B cell (primary cell): ENCODE measurements at regions not wholly inside any gene's neighbourhood (a gene's known extent, or its start where the extent isn't known, plus 50 kb on each side); places are given as distances from the start of the nearest gene placed in this dataset.

Source experiments
- ATAC-seq: fragments of 200-7000 bp; cut with Tn5 transposase; one replicate; pipeline ENCODE4 v1.10.0; 2021; ENCODE audit warnings: low read depth, mild to moderate bottlenecking, moderate number of reproducible peaks, moderate library complexity
- CTCF ChIA-PET: fragments of 350-600 bp; sonication (Branson Sonifier 250); formaldehyde crosslinking; loops from one replicate; lab custom pipeline; 2021; ENCODE audit warnings: antibody characterized with exemption, inconsistent platforms; lab: Charles Lee
- POLR2A ChIA-PET: fragments of 350-600 bp; sonication (Branson Sonifier 250); formaldehyde crosslinking; loops from one replicate; lab custom pipeline; 2021; ENCODE audit warnings: antibody characterized with exemption; lab: Charles Lee
- DNase-seq: peaks from one replicate; pipeline ENCODE4 v3.0.0; 2013
- H2AFZ ChIP-seq: 2 replicates; pipeline ENCODE4 v1.6.1; 2012; ENCODE audit warnings: mild to moderate bottlenecking, low read depth, low read length; ENCODE audit not compliant: insufficient read depth, poor library complexity, severe bottlenecking
- H3K27ac ChIP-seq, 2 donors: 1 replicate in 1 of 2; 2 replicates in 1 of 2; pipeline ENCODE4 v1.5.1; 2012 to 2013; ENCODE audit warnings: low read length in 2 of 2, mild to moderate bottlenecking in 2 of 2, moderate library complexity in 1 of 2
- H3K27me3 ChIP-seq, 4 experiments: fragments of 200-600 bp in 1 of 4; sonication (generic) in 1 of 4; replicated peaks in 1 of 4; 1 replicate in 2 of 4; 2 replicates in 2 of 4; pipeline versions ENCODE4 v1.6.1 to v1.7.0; 2013 to 2016; ENCODE audit warnings: low read length in 3 of 4, mild to moderate bottlenecking in 2 of 4, mixed read lengths in 1 of 4, moderate library complexity in 1 of 4; ENCODE audit not compliant: insufficient read depth in 4 of 4, control insufficient read depth in 3 of 4; ENCODE audit errors: control extremely low read depth in 1 of 4
- H3K36me3 ChIP-seq, 2 experiments: replicated peaks in 1 of 2; 1 replicate in 1 of 2; 2 replicates in 1 of 2; pipeline versions ENCODE4 v1.6.1 to v1.7.1; 2013; ENCODE audit warnings: low read length in 1 of 2; ENCODE audit not compliant: insufficient read depth in 2 of 2, control insufficient read depth in 1 of 2; ENCODE audit errors: control extremely low read depth in 1 of 2, extremely low read depth in 1 of 2
- H3K4me1 ChIP-seq, 2 donors: fragments of 200-600 bp in 1 of 2; sonication (generic) in 1 of 2; 1 replicate in 1 of 2; 2 replicates in 1 of 2; pipeline versions ENCODE4 v1.5.1 to v1.6.1; 2013 to 2017; ENCODE audit warnings: low read length in 2 of 2; ENCODE audit not compliant: control insufficient read depth in 2 of 2, insufficient read depth in 2 of 2
- H3K4me2 ChIP-seq: replicated peaks from 2 replicates; pipeline ENCODE3; 2012; ENCODE audit warnings: mild to moderate bottlenecking, low read depth, low read length; ENCODE audit not compliant: poor library complexity, severe bottlenecking
- H3K4me3 ChIP-seq, 5 experiments: fragments of 200-600 bp in 1 of 5; sonication (generic) in 1 of 5; 1 replicate in 3 of 5; 2 replicates in 2 of 5; pipeline versions ENCODE4 v1.5.1 to v1.7.0; 2011 to 2016; ENCODE audit warnings: low read length in 4 of 5, mild to moderate bottlenecking in 4 of 5, low read depth in 2 of 5, control low read depth in 1 of 5, moderate library complexity in 1 of 5; ENCODE audit not compliant: insufficient read depth in 1 of 5; ENCODE audit errors: control extremely low read depth in 1 of 5, extremely low read depth in 1 of 5
- H3K79me2 ChIP-seq: fragments of 200-600 bp; sonication (generic); one replicate; pipeline ENCODE4 v1.6.0; 2016; ENCODE audit warnings: low read length; ENCODE audit not compliant: control insufficient read depth, insufficient read depth
- H3K9ac ChIP-seq: fragments of 200-600 bp; sonication (generic); 2 replicates; pipeline ENCODE4 v1.6.1; 2017; ENCODE audit warnings: mild to moderate bottlenecking, low read length, moderate library complexity
- H3K9me3 ChIP-seq, 3 donors: one replicate each; pipeline versions ENCODE4 v1.6.1 to v1.7.1; 2013; ENCODE audit warnings: low read length in 2 of 3; ENCODE audit not compliant: control insufficient read depth in 2 of 3, insufficient read depth in 1 of 3; ENCODE audit errors: control extremely low read depth in 1 of 3
- H4K20me1 ChIP-seq: 2 replicates; pipeline ENCODE4 v1.6.0; 2012; ENCODE audit warnings: mild to moderate bottlenecking, low read length; ENCODE audit not compliant: insufficient read depth, control insufficient read depth, poor library complexity, severe bottlenecking
- H3K27ac Mint-ChIP-seq: one replicate; pipeline ENCODE4 v1.8.0; 2021; ENCODE audit warnings: mixed read lengths
- H3K27me3 Mint-ChIP-seq: one replicate; pipeline ENCODE4 v1.8.0; 2021; ENCODE audit warnings: mixed read lengths
- H3K4me1 Mint-ChIP-seq: one replicate; pipeline ENCODE4 v1.8.0; 2021; ENCODE audit warnings: mixed read lengths
- H3K4me3 Mint-ChIP-seq: one replicate; pipeline ENCODE4 v1.8.0; 2021; ENCODE audit warnings: mixed read lengths
- H3K9me3 Mint-ChIP-seq: one replicate; pipeline ENCODE4 v1.8.0; 2022; ENCODE audit warnings: mixed read lengths; ENCODE audit not compliant: insufficient read depth
- EZH2 ChIP-seq: IDR thresholded peaks from 2 replicates; pipeline ENCODE4 v1.6.1; 2012; ENCODE audit warnings: borderline replicate concordance, low read depth, mild to moderate bottlenecking, moderate library complexity, low read length; ENCODE audit not compliant: insufficient read depth, poor library complexity, severe bottlenecking
- WGBS: methylation state at CpG from one replicate; pipeline ENCODE4 v1.1.5; 2013; ENCODE audit warnings: missing lambda C conversion rate; ENCODE audit not compliant: insufficient coverage; 5-methylcytosine and 5-hydroxymethylcytosine counted together
- intact Hi-C: fragments of 100-400 bp; cut with micrococcal nuclease; formaldehyde crosslinking; loops from one replicate; pipeline ENCODE4 v1.10.0; 2022
- TF ChIP-seq, protein P1 (sequence below): fragments of 200-600 bp; IDR thresholded peaks from one replicate; pipeline ENCODE4 v1.8.0; 2022; ENCODE audit warnings: antibody characterized with exemption, mild to moderate bottlenecking

DNA sequence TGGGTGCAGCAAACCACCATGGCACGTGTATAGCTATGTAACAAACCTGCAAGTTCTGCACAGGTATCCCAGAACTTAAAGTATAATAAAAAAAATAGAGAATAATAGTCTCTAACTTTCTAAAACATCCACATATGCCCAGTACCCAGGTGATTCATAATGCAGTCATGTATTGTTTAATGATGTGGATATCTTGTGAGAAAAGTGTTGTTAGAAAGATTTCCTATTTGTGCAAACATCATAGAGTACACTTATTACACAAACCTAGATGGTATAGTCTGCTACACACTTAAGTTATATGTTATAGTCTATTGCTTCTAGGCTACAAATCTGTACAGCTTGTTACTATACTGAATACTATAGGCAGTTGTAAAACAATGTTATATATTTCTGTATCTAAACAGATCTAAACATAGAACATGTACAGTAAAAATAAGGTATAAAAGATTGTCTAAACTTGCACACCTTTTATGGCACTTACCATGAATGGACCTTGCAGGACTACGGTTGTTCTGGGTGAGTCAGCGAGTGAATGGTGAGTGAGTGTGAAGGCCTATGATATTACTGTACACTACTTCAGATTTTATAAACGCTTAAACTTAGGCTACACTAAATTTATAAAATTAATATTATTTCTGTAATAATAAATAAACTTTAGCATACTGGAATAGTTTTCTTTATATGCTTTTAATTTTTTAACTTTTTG is 232.2 kb upstream of the SLIT2 start:
- Histone ChIP-seq H3K4me1 (no peaks in the 10 kb centered on the region), H3K36me3 (no peaks in the 10 kb centered on the region), H3K9ac (no peak overlapping the region), H3K4me2 (no peak overlapping the region), H3K79me2 (no peaks in the 10 kb centered on the region), H2AFZ (no peak overlapping the region), H3K27ac (no peak overlapping the region), H3K9me3 (peaks cover 0 to 4% (median 0%) of the 10 kb centered on the region in 3 donors), H3K4me3 (no peak overlapping the region), H4K20me1 (no peaks in the 10 kb centered on the region), H3K27me3 (no peaks in the 10 kb centered on the region)
- DNase-seq (no peak), ATAC-seq (no peak)
- Mint-ChIP-seq H3K27ac (no peak overlapping the region), H3K9me3 (no peaks in the 10 kb centered on the region), H3K4me3 (no peak overlapping the region), H3K4me1 (no peaks in the 10 kb centered on the region), H3K27me3 (no peaks in the 10 kb centered on the region)
- CTCF ChIA-PET = interaction anchor here (0.6 kb wide), 1 partner anchor 12 kb away, joined by 3 read pairs; no protein-coding TSS in a partner anchor
- whole genome bisulfite sequencing = no CpG with 5 or more reads among the region's 4 CpGs
- TF ChIP-seq, protein P1, sequence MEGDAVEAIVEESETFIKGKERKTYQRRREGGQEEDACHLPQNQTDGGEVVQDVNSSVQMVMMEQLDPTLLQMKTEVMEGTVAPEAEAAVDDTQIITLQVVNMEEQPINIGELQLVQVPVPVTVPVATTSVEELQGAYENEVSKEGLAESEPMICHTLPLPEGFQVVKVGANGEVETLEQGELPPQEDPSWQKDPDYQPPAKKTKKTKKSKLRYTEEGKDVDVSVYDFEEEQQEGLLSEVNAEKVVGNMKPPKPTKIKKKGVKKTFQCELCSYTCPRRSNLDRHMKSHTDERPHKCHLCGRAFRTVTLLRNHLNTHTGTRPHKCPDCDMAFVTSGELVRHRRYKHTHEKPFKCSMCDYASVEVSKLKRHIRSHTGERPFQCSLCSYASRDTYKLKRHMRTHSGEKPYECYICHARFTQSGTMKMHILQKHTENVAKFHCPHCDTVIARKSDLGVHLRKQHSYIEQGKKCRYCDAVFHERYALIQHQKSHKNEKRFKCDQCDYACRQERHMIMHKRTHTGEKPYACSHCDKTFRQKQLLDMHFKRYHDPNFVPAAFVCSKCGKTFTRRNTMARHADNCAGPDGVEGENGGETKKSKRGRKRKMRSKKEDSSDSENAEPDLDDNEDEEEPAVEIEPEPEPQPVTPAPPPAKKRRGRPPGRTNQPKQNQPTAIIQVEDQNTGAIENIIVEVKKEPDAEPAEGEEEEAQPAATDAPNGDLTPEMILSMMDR = no peak
- no peak for TF ChIP-seq EZH2
- POLR2A ChIA-PET = no interaction called here
- intact Hi-C loops = no loop called here

DNA sequence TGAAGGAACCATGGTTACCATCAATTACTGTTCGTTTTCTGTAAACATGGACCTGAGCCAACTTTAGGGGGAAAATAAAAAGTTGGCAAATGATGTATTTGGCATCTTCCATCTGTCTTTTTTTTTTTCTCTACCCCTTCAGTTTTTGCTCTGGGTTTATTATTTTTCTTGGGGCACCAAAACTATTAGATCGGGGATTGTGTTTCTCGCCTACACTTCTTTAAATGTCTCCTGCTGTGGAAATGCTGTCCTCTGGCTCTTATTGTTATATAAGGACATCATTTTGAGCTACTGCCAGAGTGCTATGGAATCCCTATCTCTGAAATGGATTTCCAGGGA is 234.0 kb upstream of the SLIT2 start:
- intact Hi-C loops = no loop called here
- no peaks in the 10 kb centered on the region for H3K9me3 ChIP-seq
- no peaks in the 10 kb centered on the region for H3K36me3 ChIP-seq
- no peak overlapping the region for H3K9ac ChIP-seq
- no CpG with 5 or more reads among the region's 3 CpGs for WGBS
- no peak overlapping the region for H3K4me3 ChIP-seq
- H3K27ac Mint-ChIP-seq = no peak overlapping the region
- no peaks in the 10 kb centered on the region for H3K79me2 ChIP-seq
- DNase-seq = no peak
- H3K9me3 Mint-ChIP-seq = no peaks in the 10 kb centered on the region
- no peaks in the 10 kb centered on the region for H3K27me3 ChIP-seq
- H3K4me1 ChIP-seq = no peaks in the 10 kb centered on the region
- ChIA-PET POLR2A (no interaction called here), CTCF (no interaction called here)
- no peaks in the 10 kb centered on the region for H3K4me1 Mint-ChIP-seq
- TF ChIP-seq EZH2 = no peak
- TF ChIP-seq, protein P1 = no peak
- H3K27ac ChIP-seq = no peak overlapping the region
- no peaks in the 10 kb centered on the region for H3K27me3 Mint-ChIP-seq
- H3K4me3 Mint-ChIP-seq = no peak overlapping the region
- H3K4me2 ChIP-seq = no peak overlapping the region
- no peaks in the 10 kb centered on the region for H4K20me1 ChIP-seq
- H2AFZ ChIP-seq = no peak overlapping the region
- ATAC-seq = no peak
